ENCODE measurements at regions not wholly inside any gene's neighbourhood (a gene's known extent, or its start where the extent isn't known, plus 50 kb on each side); places are given as distances from the start of the nearest gene placed in this dataset.

DNA sequence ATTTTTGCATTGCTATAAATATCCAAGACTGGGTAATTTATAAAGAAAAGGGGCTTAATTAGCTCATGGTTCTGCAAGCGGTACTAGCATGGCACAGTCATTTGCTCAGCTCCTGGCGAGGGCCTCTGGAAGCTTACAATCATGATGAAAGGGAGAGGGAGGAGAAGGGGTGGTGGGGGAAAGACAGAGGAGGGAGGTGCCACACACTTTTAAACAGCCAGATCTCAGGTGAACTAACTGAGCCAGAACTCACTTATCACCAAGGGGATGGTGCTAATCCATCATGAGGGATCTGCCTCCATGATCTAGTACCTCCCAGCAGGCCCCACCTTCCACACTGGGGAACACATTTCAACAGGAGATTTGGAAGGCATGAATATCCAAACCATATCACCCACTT lies 476.3 kb downstream of the PCNX1 start:
- DNase-seq = no peak
- H3K4me1 ChIP-seq (ENCODE audit: low read length) = no peaks in the 10 kb centered on the region
- H3K9me2 ChIP-seq (replicated peaks; ENCODE audit: insufficient read depth, low read length) = no peaks in the 10 kb centered on the region
- no peak overlapping the region for H3K27ac ChIP-seq (ENCODE audit: low read length)
- H3K9me3 ChIP-seq (ENCODE audit: low read length) = no peaks in the 10 kb centered on the region
- H3K79me2 ChIP-seq (ENCODE audit: low read length) = no peaks in the 10 kb centered on the region
- peaks cover 21% of the 10 kb centered on the region for H4K20me1 ChIP-seq (ENCODE audit: insufficient read depth, low read depth, low read length)
- H3K9ac ChIP-seq (ENCODE audit: low read length) = no peak overlapping the region
- no peak overlapping the region for H3K4me3 ChIP-seq (ENCODE audit: low read length)
- H3K36me3 ChIP-seq (ENCODE audit: insufficient read depth, low read length) = no peaks in the 10 kb centered on the region
- H3K4me2 ChIP-seq (ENCODE audit: low read depth, low read length, poor library complexity, severe bottlenecking) = no peak overlapping the region
- H2AFZ ChIP-seq (ENCODE audit: low read length) = no peak overlapping the region
- no peaks in the 10 kb centered on the region for H3K27me3 ChIP-seq (ENCODE audit: low read length)

DNA sequence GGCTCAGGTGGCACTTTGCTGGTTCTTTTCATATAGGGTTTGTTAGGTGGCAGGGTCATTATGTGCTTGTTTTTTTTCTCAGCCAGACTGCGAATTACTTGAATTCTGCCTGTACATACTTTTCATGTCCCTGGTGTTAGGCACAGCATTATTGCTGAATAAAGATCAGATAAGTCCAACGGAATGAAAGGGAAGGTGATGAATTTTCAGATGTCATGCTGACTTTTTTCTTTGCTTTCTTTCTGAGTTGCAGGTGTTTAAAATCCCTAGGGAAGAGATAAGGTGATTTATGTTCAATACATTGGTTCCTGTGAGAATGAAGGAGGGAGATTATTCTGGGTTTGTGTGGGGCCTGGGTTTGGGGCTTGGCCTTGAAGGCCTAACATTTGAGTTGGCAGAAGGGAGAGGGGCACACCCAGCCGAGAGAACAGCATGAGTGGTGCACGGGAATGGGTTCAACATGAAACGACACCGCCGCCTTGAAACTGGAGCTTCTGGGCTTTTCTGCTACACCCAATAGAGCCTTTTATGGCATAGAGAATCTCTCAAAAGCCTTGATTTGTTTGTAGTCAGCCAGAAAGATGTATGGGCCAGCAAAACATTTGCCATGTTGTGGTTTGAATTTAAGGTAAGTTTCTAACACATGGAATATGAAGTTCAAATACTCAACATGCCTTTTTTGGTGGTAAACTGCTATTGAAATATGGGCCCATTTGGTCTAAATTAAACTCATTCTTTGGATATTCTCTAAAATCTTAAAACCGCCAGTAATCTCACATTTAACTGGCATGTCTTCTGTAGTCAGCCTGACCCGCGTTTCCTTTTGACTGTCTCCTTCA lies 477.0 kb downstream of the PCNX1 start:
- Histone ChIP-seq H3K36me3 (ENCODE audit: insufficient read depth, low read length) (no peaks in the 10 kb centered on the region), H3K27ac (ENCODE audit: low read length) (no peak overlapping the region), H4K20me1 (ENCODE audit: insufficient read depth, low read depth, low read length) (peaks cover 27% of the 10 kb centered on the region), H3K9ac (ENCODE audit: low read length) (no peak overlapping the region), H2AFZ (ENCODE audit: low read length) (no peak overlapping the region), H3K27me3 (ENCODE audit: low read length) (no peaks in the 10 kb centered on the region), H3K4me3 (ENCODE audit: low read length) (no peak overlapping the region), H3K9me2 (replicated peaks; ENCODE audit: insufficient read depth, low read length) (no peaks in the 10 kb centered on the region), H3K9me3 (ENCODE audit: low read length) (no peaks in the 10 kb centered on the region), H3K4me2 (ENCODE audit: low read depth, low read length, poor library complexity, severe bottlenecking) (no peak overlapping the region), H3K79me2 (ENCODE audit: low read length) (no peaks in the 10 kb centered on the region), H3K4me1 (ENCODE audit: low read length) (no peaks in the 10 kb centered on the region)
- DNase-seq = no peak

DNA sequence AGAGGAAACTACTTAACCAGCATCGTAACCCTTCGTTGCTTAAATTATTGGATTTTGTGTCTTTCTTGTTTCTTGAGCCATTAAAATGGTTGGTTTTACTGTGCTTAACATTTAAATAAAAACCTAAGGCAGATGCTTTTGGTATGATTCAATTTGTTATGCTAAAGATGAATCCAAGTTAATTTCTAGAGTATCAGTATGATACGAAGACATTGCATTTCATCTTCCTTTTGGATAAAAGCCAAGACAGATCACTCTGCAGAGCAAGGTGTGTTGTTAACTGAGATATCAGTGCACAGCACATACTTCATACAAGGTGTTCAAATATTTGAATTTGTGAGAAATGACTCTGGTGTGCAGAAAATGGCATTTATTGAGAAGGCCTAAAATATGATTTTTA lies 480.5 kb downstream of the PCNX1 start:
- Histone ChIP-seq H3K9me3 (ENCODE audit: low read length) (no peaks in the 10 kb centered on the region), H3K79me2 (ENCODE audit: low read length) (no peaks in the 10 kb centered on the region), H3K9me2 (replicated peaks; ENCODE audit: insufficient read depth, low read length) (no peaks in the 10 kb centered on the region), H4K20me1 (ENCODE audit: insufficient read depth, low read depth, low read length) (peaks cover 33% of the 10 kb centered on the region), H3K4me2 (ENCODE audit: low read depth, low read length, poor library complexity, severe bottlenecking) (no peak overlapping the region), H3K27me3 (ENCODE audit: low read length) (no peaks in the 10 kb centered on the region), H3K36me3 (ENCODE audit: insufficient read depth, low read length) (no peaks in the 10 kb centered on the region), H3K9ac (ENCODE audit: low read length) (no peak overlapping the region), H3K4me1 (ENCODE audit: low read length) (no peaks in the 10 kb centered on the region), H3K4me3 (ENCODE audit: low read length) (no peak overlapping the region), H2AFZ (ENCODE audit: low read length) (no peak overlapping the region), H3K27ac (ENCODE audit: low read length) (no peak overlapping the region)
- no peak for DNase-seq

GRCh38 chr14:71388336-71388735 lies 481.1 kb downstream of the PCNX1 start:
- no peaks in the 10 kb centered on the region for H3K79me2 ChIP-seq (ENCODE audit: low read length)
- H2AFZ ChIP-seq (ENCODE audit: low read length) = no peak overlapping the region
- no peaks in the 10 kb centered on the region for H3K4me1 ChIP-seq (ENCODE audit: low read length)
- H3K4me2 ChIP-seq (ENCODE audit: low read depth, low read length, poor library complexity, severe bottlenecking) = no peak overlapping the region
- H3K4me3 ChIP-seq (ENCODE audit: low read length) = no peak overlapping the region
- H3K27me3 ChIP-seq (ENCODE audit: low read length) = no peaks in the 10 kb centered on the region
- no peaks in the 10 kb centered on the region for H3K9me3 ChIP-seq (ENCODE audit: low read length)
- no peak overlapping the region for H3K27ac ChIP-seq (ENCODE audit: low read length)
- no peaks in the 10 kb centered on the region for H3K9me2 ChIP-seq (replicated peaks; ENCODE audit: insufficient read depth, low read length)
- H3K9ac ChIP-seq (ENCODE audit: low read length) = no peak overlapping the region
- H3K36me3 ChIP-seq (ENCODE audit: insufficient read depth, low read length) = no peaks in the 10 kb centered on the region
- peaks cover 30% of the 10 kb centered on the region for H4K20me1 ChIP-seq (ENCODE audit: insufficient read depth, low read depth, low read length)
- no peak for DNase-seq

DNA sequence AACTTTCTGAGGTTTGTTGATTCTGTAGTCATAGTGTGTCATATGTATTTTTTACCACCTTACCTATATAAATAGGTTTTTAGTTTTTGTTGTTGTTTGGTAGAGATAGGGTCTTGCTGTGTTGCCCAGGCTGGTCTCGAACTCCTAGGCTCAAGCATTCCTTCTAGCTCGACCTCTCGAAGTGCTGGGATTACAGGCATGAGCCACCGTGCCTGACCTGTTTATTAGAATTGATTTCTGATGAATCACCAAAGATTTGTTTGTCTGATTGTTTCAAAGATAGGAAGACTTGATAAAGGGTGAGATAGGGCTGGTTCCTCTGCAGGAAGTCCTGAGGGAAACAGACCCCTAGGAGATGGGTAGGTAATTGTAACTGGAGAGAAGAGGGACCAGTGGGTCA lies 481.6 kb downstream of the PCNX1 start:
- Histone ChIP-seq H4K20me1 (ENCODE audit: insufficient read depth, low read depth, low read length) (peaks cover 35% of the 10 kb centered on the region), H3K27ac (ENCODE audit: low read length) (no peak overlapping the region), H3K9ac (ENCODE audit: low read length) (no peak overlapping the region), H3K4me2 (ENCODE audit: low read depth, low read length, poor library complexity, severe bottlenecking) (no peak overlapping the region), H3K9me3 (ENCODE audit: low read length) (no peaks in the 10 kb centered on the region), H3K4me3 (ENCODE audit: low read length) (no peak overlapping the region), H3K36me3 (ENCODE audit: insufficient read depth, low read length) (no peaks in the 10 kb centered on the region), H3K9me2 (replicated peaks; ENCODE audit: insufficient read depth, low read length) (no peaks in the 10 kb centered on the region), H3K79me2 (ENCODE audit: low read length) (no peaks in the 10 kb centered on the region), H2AFZ (ENCODE audit: low read length) (no peak overlapping the region), H3K4me1 (ENCODE audit: low read length) (no peaks in the 10 kb centered on the region), H3K27me3 (ENCODE audit: low read length) (no peaks in the 10 kb centered on the region)
- DNase-seq = no peak

DNA sequence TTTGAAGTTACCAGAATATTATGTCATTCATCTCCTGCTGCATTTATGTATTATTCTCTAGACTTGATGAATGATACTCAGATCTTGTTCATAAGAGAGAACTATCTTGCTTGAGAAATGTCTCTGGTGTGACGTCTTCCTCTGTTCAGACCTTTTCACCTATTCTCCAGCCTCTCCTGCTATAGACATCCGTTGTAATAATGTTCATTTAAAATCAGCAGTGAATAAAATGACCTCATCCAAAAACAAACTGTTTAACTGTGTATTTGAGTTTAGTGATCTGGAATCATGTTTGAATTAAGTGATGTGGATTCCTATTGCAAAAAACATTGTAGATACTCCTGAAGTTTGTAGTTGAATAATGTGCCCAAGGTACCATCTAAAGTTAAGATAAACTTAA lies 487.1 kb downstream of the PCNX1 start:
- no peak overlapping the region for H3K9ac ChIP-seq (ENCODE audit: low read length)
- no peaks in the 10 kb centered on the region for H3K36me3 ChIP-seq (ENCODE audit: insufficient read depth, low read length)
- H3K4me3 ChIP-seq (ENCODE audit: low read length) = no peak overlapping the region
- no peaks in the 10 kb centered on the region for H3K4me1 ChIP-seq (ENCODE audit: low read length)
- no peak overlapping the region for H2AFZ ChIP-seq (ENCODE audit: low read length)
- peaks cover 61% of the 10 kb centered on the region for H4K20me1 ChIP-seq (ENCODE audit: insufficient read depth, low read depth, low read length)
- no peak overlapping the region for H3K4me2 ChIP-seq (ENCODE audit: low read depth, low read length, poor library complexity, severe bottlenecking)
- no peaks in the 10 kb centered on the region for H3K79me2 ChIP-seq (ENCODE audit: low read length)
- no peak for DNase-seq
- no peaks in the 10 kb centered on the region for H3K27me3 ChIP-seq (ENCODE audit: low read length)
- H3K9me2 ChIP-seq (replicated peaks; ENCODE audit: insufficient read depth, low read length) = no peaks in the 10 kb centered on the region
- H3K27ac ChIP-seq (ENCODE audit: low read length) = no peak overlapping the region
- no peaks in the 10 kb centered on the region for H3K9me3 ChIP-seq (ENCODE audit: low read length)

- no peak overlapping the region for H3K4me2 ChIP-seq (ENCODE audit: low read depth, low read length, poor library complexity, severe bottlenecking)
- H3K36me3 ChIP-seq (ENCODE audit: insufficient read depth, low read length) = no peaks in the 10 kb centered on the region
- no peak overlapping the region for H3K9ac ChIP-seq (ENCODE audit: low read length)
- no peaks in the 10 kb centered on the region for H3K79me2 ChIP-seq (ENCODE audit: low read length)
- H3K27me3 ChIP-seq (ENCODE audit: low read length) = no peaks in the 10 kb centered on the region
- DNase-seq = no peak
- H4K20me1 ChIP-seq (ENCODE audit: insufficient read depth, low read depth, low read length) = peaks cover 65% of the 10 kb centered on the region
- H2AFZ ChIP-seq (ENCODE audit: low read length) = no peak overlapping the region
- H3K9me2 ChIP-seq (replicated peaks; ENCODE audit: insufficient read depth, low read length) = no peaks in the 10 kb centered on the region
- H3K4me3 ChIP-seq (ENCODE audit: low read length) = no peak overlapping the region
- no peaks in the 10 kb centered on the region for H3K4me1 ChIP-seq (ENCODE audit: low read length)
- no peaks in the 10 kb centered on the region for H3K9me3 ChIP-seq (ENCODE audit: low read length)
- no peak overlapping the region for H3K27ac ChIP-seq (ENCODE audit: low read length)
Observed at GRCh38 chr14:71395151-71395604, 487.9 kb downstream of the PCNX1 start.

DNA sequence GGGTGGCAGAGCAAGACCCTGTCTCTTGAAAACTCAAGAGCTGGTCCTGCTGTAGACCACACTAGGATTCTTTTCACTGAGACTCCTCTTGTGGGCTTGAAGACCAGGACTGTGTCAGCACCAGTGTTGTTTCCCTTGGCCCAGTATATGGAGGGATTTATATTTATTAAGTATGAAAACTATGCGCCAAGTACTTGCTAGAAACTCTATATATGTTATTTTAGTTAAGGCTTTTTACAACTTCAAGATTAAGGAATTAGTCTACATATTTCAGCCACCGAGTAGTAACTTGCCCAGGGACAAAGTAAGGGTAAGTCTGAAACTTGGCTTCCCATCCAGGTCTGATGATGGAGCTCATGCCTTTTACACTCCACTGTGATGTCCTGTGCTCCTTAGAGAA lies 488.4 kb downstream of the PCNX1 start:
- no peak overlapping the region for H3K4me3 ChIP-seq (ENCODE audit: low read length)
- no peaks in the 10 kb centered on the region for H3K4me1 ChIP-seq (ENCODE audit: low read length)
- H3K27ac ChIP-seq (ENCODE audit: low read length) = no peak overlapping the region
- no peak overlapping the region for H2AFZ ChIP-seq (ENCODE audit: low read length)
- no peak overlapping the region for H3K9ac ChIP-seq (ENCODE audit: low read length)
- DNase-seq = no peak
- H4K20me1 ChIP-seq (ENCODE audit: insufficient read depth, low read depth, low read length) = peaks cover 63% of the 10 kb centered on the region
- no peaks in the 10 kb centered on the region for H3K9me3 ChIP-seq (ENCODE audit: low read length)
- H3K79me2 ChIP-seq (ENCODE audit: low read length) = no peaks in the 10 kb centered on the region
- no peak overlapping the region for H3K4me2 ChIP-seq (ENCODE audit: low read depth, low read length, poor library complexity, severe bottlenecking)
- no peaks in the 10 kb centered on the region for H3K9me2 ChIP-seq (replicated peaks; ENCODE audit: insufficient read depth, low read length)
- H3K27me3 ChIP-seq (ENCODE audit: low read length) = no peaks in the 10 kb centered on the region
- no peaks in the 10 kb centered on the region for H3K36me3 ChIP-seq (ENCODE audit: insufficient read depth, low read length)
